HG02763 (cell line): ENCODE measurements at regions not wholly inside any gene's neighbourhood (a gene's known extent, or its start where the extent isn't known, plus 50 kb on each side); places are given as distances from the start of the nearest gene placed in this dataset.

ENCODE experiments used
- ATAC-seq: cut with Tn5 transposase; IDR thresholded peaks from one replicate; pipeline ENCODE4 v1.9.1; 2021; ENCODE audit warnings: mild to moderate bottlenecking, moderate library complexity; ENCODE audit not compliant: unreplicated experiment

GRCh38 chr9:90308691-90309090, 333.9 kb downstream of the DIRAS2 start:
- ATAC-seq: no peak

- no peak for ATAC-seq
These were observed 332.7 kb downstream of the DIRAS2 start for GRCh38 chr9:90309809-90310520.

- no peak for ATAC-seq
These were observed 332.1 kb downstream of the DIRAS2 start for GRCh38 chr9:90310521-90310876.

GRCh38 chr9:90311811-90312210, 330.8 kb downstream of the DIRAS2 start:
- ATAC-seq: no peak

GRCh38 chr9:90322296-90322695, 320.3 kb downstream of the DIRAS2 start:
- no peak for ATAC-seq

GRCh38 chr9:90325913-90326653, 316.5 kb downstream of the DIRAS2 start:
- no peak for ATAC-seq

GRCh38 chr9:90330231-90330630, 312.4 kb downstream of the DIRAS2 start:
- ATAC-seq: no peak

- no peak for ATAC-seq
These were observed 310.6 kb downstream of the DIRAS2 start for GRCh38 chr9:90331826-90332575.

- no peak for ATAC-seq
These were observed 309.4 kb downstream of the DIRAS2 start for GRCh38 chr9:90333226-90333625.

GRCh38 chr9:90340421-90340820, 302.2 kb downstream of the DIRAS2 start:
- no peak for ATAC-seq

GRCh38 chr9:90342607-90343006, 300.0 kb downstream of the DIRAS2 start:
- ATAC-seq: no peak

- no peak for ATAC-seq
These were observed 299.3 kb downstream of the DIRAS2 start for GRCh38 chr9:90343366-90343765.

- ATAC-seq: no peak
These were observed 298.6 kb downstream of the DIRAS2 start for GRCh38 chr9:90343991-90344390.

GRCh38 chr9:90365666-90366065, 277.0 kb downstream of the DIRAS2 start:
- no peak for ATAC-seq

GRCh38 chr9:90368241-90368640, 274.4 kb downstream of the DIRAS2 start:
- ATAC-seq: no peak

GRCh38 chr9:90368928-90369327, 273.7 kb downstream of the DIRAS2 start:
- no peak for ATAC-seq

- no peak for ATAC-seq
These were observed 262.9 kb downstream of the DIRAS2 start for GRCh38 chr9:90379771-90380170.

- no peak for ATAC-seq
These were observed 257.5 kb downstream of the DIRAS2 start for GRCh38 chr9:90385146-90385545.

GRCh38 chr9:90393365-90394152, 249.1 kb downstream of the DIRAS2 start:
- no peak for ATAC-seq

GRCh38 chr9:90394871-90395270, 247.8 kb downstream of the DIRAS2 start:
- no peak for ATAC-seq

- no peak for ATAC-seq
These were observed 242.5 kb downstream of the DIRAS2 start for GRCh38 chr9:90400091-90400490.
